Heart left ventricle (tissue), 13 donors: ENCODE measurements at regions not wholly inside any gene's neighbourhood (a gene's known extent, or its start where the extent isn't known, plus 50 kb on each side); places are given as distances from the start of the nearest gene placed in this dataset.

Experiments
- POLR2A ChIP-seq, 2 donors: fragments of 450-650 bp; IDR thresholded peaks; one replicate each; pipeline ENCODE4 v1.6.1; 2017; ENCODE audit warnings: antibody characterized with exemption in 2 of 2, mild to moderate bottlenecking in 2 of 2, moderate library complexity in 2 of 2
- TF ChIP-seq, protein P1 (sequence below), 12 donors: fragments of 200-600 bp; sonication (generic) in 4 of 12; IDR thresholded peaks; one replicate each; pipeline versions ENCODE4 v1.5.0 to v1.8.0; 2018 to 2022; ENCODE audit warnings: antibody characterized with exemption in 12 of 12, mild to moderate bottlenecking in 5 of 12
- donor health status: ischemic (EF 13 %, LVEDD 7.1; RV severe dilation, severe dysfunction).
- donor health status: DM: no; HTN: yes; CAD: no.
- donor health status: DM: no; HTN: no; CAD: no.
- donor health status: ischemic (EF 25% LVEDD 6.9; RV normal size, moderate dysfunction).
- donor health status: ischemic (EF 25% LVEDD 5.7; RV mildly dilated, moderate dysfunction).
- donor health status: ischemic (EF 35%, LVEDD 5.7; RV mildly dilated, moderate dysfunction).
- donor health status: nonischemic (EF 11% LVEDD 7.7; RV severe dilation, severe dysfunction).
- donor health status: DM: yes; HTN: yes; CAD: no.
- donor health status: PGD.
- donor health status: ischemic (EF 29% LVEDD 5.4; RV normal size, mild dysfunction).
- donor health status: nonischemic (EF 23%, LVEDD 6.1; RV moderate dilation, normal function).

- TF ChIP-seq, protein P1, sequence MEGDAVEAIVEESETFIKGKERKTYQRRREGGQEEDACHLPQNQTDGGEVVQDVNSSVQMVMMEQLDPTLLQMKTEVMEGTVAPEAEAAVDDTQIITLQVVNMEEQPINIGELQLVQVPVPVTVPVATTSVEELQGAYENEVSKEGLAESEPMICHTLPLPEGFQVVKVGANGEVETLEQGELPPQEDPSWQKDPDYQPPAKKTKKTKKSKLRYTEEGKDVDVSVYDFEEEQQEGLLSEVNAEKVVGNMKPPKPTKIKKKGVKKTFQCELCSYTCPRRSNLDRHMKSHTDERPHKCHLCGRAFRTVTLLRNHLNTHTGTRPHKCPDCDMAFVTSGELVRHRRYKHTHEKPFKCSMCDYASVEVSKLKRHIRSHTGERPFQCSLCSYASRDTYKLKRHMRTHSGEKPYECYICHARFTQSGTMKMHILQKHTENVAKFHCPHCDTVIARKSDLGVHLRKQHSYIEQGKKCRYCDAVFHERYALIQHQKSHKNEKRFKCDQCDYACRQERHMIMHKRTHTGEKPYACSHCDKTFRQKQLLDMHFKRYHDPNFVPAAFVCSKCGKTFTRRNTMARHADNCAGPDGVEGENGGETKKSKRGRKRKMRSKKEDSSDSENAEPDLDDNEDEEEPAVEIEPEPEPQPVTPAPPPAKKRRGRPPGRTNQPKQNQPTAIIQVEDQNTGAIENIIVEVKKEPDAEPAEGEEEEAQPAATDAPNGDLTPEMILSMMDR (IDR thresholded peaks at IDR 0.05) = no peak
- no peak for TF ChIP-seq POLR2A (IDR thresholded peaks at IDR 0.05)
Measured at GRCh38 chr3:193996641-193997089, 139.3 kb upstream of the HES1 start.
